K562 (cell line): ENCODE measurements at regions not wholly inside any gene's neighbourhood (a gene's known extent, or its start where the extent isn't known, plus 50 kb on each side); places are given as distances from the start of the nearest gene placed in this dataset.

Source experiments
- ATAC-seq: fragments of 200-7000 bp; cut with Tn5 transposase; 3 replicates; pipeline ENCODE4 v1.9.1; 2020; ENCODE audit warnings: moderate library complexity
- BruUV-seq: library from RNA; stranded (reverse); fragments of 400-500 nt; replicated peaks from 2 replicates; lab custom pipeline; 2021; lab: Mats Ljungman, UMichigan
- CTCF ChIA-PET: fragments of 300-600 bp; formaldehyde crosslinking; extraction: SDS; loops from one replicate; lab custom pipeline; 2021; ENCODE audit warnings: low intra/inter-chr PET ratio; lab: Yijun Ruan, JAX
- POLR2A ChIA-PET: fragments of 300-600, 350-650 bp; sonication (Branson Sonifier 250); formaldehyde crosslinking; extraction: SDS; loops from one replicate; lab custom pipeline; 2021; ENCODE audit warnings: antibody characterized with exemption, inconsistent platforms; lab: Yijun Ruan, JAX
- DNase-seq, 4 experiments: peaks; one replicate each; pipeline versions ENCODE4 v3.0.0 to v3.0.0-alpha.2; 2011 to 2018; ENCODE audit warnings: low spot score in 3 of 4, mixed read lengths in 3 of 4; ENCODE audit errors: extremely low read depth in 1 of 4
- FAIRE-seq: peaks from 2 replicates; lab custom pipeline; 2011; peaks lifted over from hg19 to GRCh38; lab: Jason Lieb, UNC
- H2AFZ ChIP-seq: 2 replicates; pipeline ENCODE4 v1.6.0; 2011; ENCODE audit warnings: low read depth, low read length, control low read depth, inconsistent platforms
- H3K27ac ChIP-seq: fragments of 200-600 bp; 3 replicates; pipeline ENCODE4 v1.8.0; 2011; ENCODE audit warnings: low read depth, mild to moderate bottlenecking, control low read depth, inconsistent platforms, low read length, moderate library complexity, mixed read lengths; ENCODE audit errors: extremely low read depth
- H3K27me3 ChIP-seq, 2 experiments: fragments of 300-600 bp in 1 of 2; 2 replicates in 1 of 2; 3 replicates in 1 of 2; pipeline versions ENCODE4 v1.6.0 to v1.8.0; 2011; ENCODE audit warnings: inconsistent platforms in 2 of 2, low read length in 2 of 2, mild to moderate bottlenecking in 1 of 2, mixed read lengths in 1 of 2, moderate library complexity in 1 of 2; ENCODE audit not compliant: control insufficient read depth in 2 of 2, insufficient read depth in 2 of 2
- H3K36me3 ChIP-seq: fragments of 300-600 bp; 3 replicates; pipeline ENCODE4 v1.8.0; 2011; ENCODE audit warnings: mild to moderate bottlenecking, low read length, inconsistent platforms; ENCODE audit not compliant: control insufficient read depth, insufficient read depth
- H3K4me1 ChIP-seq, 2 experiments: fragments of 200-600 bp in 1 of 2; replicated peaks in 1 of 2; 2 replicates in 1 of 2; 3 replicates in 1 of 2; pipeline versions ENCODE4 v1.5.1 to v1.8.0; 2011; ENCODE audit warnings: inconsistent platforms in 2 of 2, low read length in 2 of 2, mild to moderate bottlenecking in 1 of 2, mixed read lengths in 1 of 2, moderate library complexity in 1 of 2; ENCODE audit not compliant: control insufficient read depth in 2 of 2, insufficient read depth in 2 of 2
- H3K4me2 ChIP-seq: 2 replicates; pipeline ENCODE4 v1.6.1; 2011; ENCODE audit warnings: low read length, control low read depth, inconsistent platforms, mixed read lengths; ENCODE audit not compliant: insufficient read depth
- H3K4me3 ChIP-seq: fragments of 200-600 bp; sonication (generic), shearing (Covaris generic); 2 replicates; pipeline ENCODE4 v1.5.1; 2016; ENCODE audit warnings: control low read depth, inconsistent platforms
- H3K79me2 ChIP-seq: fragments of 200-600 bp; 3 replicates; pipeline ENCODE4 v1.8.0; 2011; ENCODE audit warnings: low read length, inconsistent platforms; ENCODE audit not compliant: control insufficient read depth, insufficient read depth
- H3K9ac ChIP-seq, 2 experiments: 2 replicates each; pipeline versions ENCODE4 v1.6.0 to v1.6.1; 2011; ENCODE audit warnings: low read depth in 2 of 2, low read length in 2 of 2, control low read depth in 1 of 2, inconsistent platforms in 1 of 2, mild to moderate bottlenecking in 1 of 2, mixed read lengths in 1 of 2; ENCODE audit not compliant: insufficient read depth in 1 of 2
- H3K9me1 ChIP-seq: one replicate; pipeline ENCODE4 v1.6.0; 2011; ENCODE audit warnings: inconsistent platforms, mild to moderate bottlenecking, low read length, moderate library complexity; ENCODE audit not compliant: control insufficient read depth, insufficient read depth
- H3K9me3 ChIP-seq: replicated peaks from 2 replicates; pipeline ENCODE4 v1.5.1; 2011; ENCODE audit warnings: low read depth, low read length, inconsistent platforms; ENCODE audit not compliant: control insufficient read depth, insufficient read depth
- H4K20me1 ChIP-seq: replicated peaks from 2 replicates; pipeline ENCODE4 v1.6.1; 2011; ENCODE audit warnings: low read length, inconsistent platforms, mixed read lengths; ENCODE audit not compliant: control insufficient read depth, insufficient read depth
- HDAC1 ChIP-seq, 2 experiments: fragments of 450-650 bp; IDR thresholded peaks; 2 replicates each; pipeline ENCODE4 v1.6.1; 2016 to 2017; ENCODE audit warnings: inconsistent platforms in 1 of 2, mild to moderate bottlenecking in 1 of 2, moderate library complexity in 1 of 2
- MYNN ChIP-seq, 2 experiments: sonication (generic); formaldehyde crosslinking in 1 of 2; IDR thresholded peaks; 2 replicates each; pipeline versions ENCODE4 v1.5.0 to v1.6.1; 2016 to 2020; ENCODE audit warnings: antibody characterized with exemption in 1 of 2, missing genetic modification reagents in 1 of 2
- NRF1 ChIP-seq, 2 experiments: fragments of 450-650 bp; IDR thresholded peaks in 1 of 2; conservative IDR thresholded peaks in 1 of 2; 2 replicates each; pipeline ENCODE4 v1.6.1; 2014; ENCODE audit warnings: mild to moderate bottlenecking in 2 of 2
- RBM15 ChIP-seq: fragments of 200-400 bp; formaldehyde crosslinking; IDR thresholded peaks from 2 replicates; pipeline ENCODE4 v1.6.1; 2018; ENCODE audit warnings: mild to moderate bottlenecking, low read length, moderate library complexity; ENCODE audit not compliant: insufficient read depth
- SRF ChIP-seq, 2 experiments: fragments of 250-450, 450-650 bp in 1 of 2; sonication (Bioruptor Pico) in 1 of 2; sonication (generic) in 1 of 2; formaldehyde crosslinking; IDR thresholded peaks; 2 replicates each; pipeline versions ENCODE4 v1.5.0 to v1.5.1; 2020 to 2022; ENCODE audit warnings: mild to moderate bottlenecking in 1 of 2, missing genetic modification reagents in 1 of 2
- ZC3H4 ChIP-seq: sonication (generic); formaldehyde crosslinking; IDR thresholded peaks from 2 replicates; pipeline ENCODE4 v1.9.0; 2021; ENCODE audit warnings: missing genetic modification reagents, borderline replicate concordance
- ZFPM2 ChIP-seq: fragments of 250-450 bp; sonication (Bioruptor Pico); IDR thresholded peaks from 2 replicates; pipeline ENCODE4 v1.5.1; 2022; ENCODE audit warnings: mild to moderate bottlenecking
- WGBS: fragments of 100-300 bp; shearing (Covaris generic); methylation state at CpG from one replicate; pipeline ENCODE4 v1.1.6; 2016; ENCODE audit warnings: low coverage, mixed read lengths; ENCODE audit not compliant: insufficient coverage; ENCODE audit errors: missing lambda C conversion rate; 5-methylcytosine and 5-hydroxymethylcytosine counted together
- in situ Hi-C: fragments of 300-500 bp; cut with MboI; formaldehyde crosslinking; loops from 4 replicates; pipeline ENCODE4 v1.15.0; 2018; ENCODE audit warnings: inconsistent platforms, mixed read lengths
- intact Hi-C: fragments of 100-400 bp; cut with micrococcal nuclease; formaldehyde crosslinking; loops from 2 replicates; pipeline ENCODE4 v1.14.2; 2022
- TF ChIP-seq, protein P1 (sequence below), 3 experiments: IDR thresholded peaks in 2 of 3; conservative IDR thresholded peaks in 1 of 3; 2 replicates each; pipeline ENCODE4 v1.5.1; 2011 to 2012; ENCODE audit warnings: low read length in 3 of 3, mild to moderate bottlenecking in 3 of 3, control low read depth in 2 of 3, improper control_type of control experiment in 1 of 3, inconsistent platforms in 1 of 3, low read depth in 1 of 3, mixed read lengths in 1 of 3, moderate library complexity in 1 of 3; ENCODE audit not compliant: insufficient read depth in 2 of 3

- intact Hi-C loops (no loop called here), in situ Hi-C loops (no loop called here)
- Histone ChIP-seq H3K9me1 (no peaks in the 10 kb centered on the region), H3K36me3 (no peaks in the 10 kb centered on the region), H3K4me3 (no peak overlapping the region), H3K79me2 (no peaks in the 10 kb centered on the region), H3K9me3 (no peaks in the 10 kb centered on the region), H3K9ac (no peak overlapping the region), H3K27me3 (no peaks in the 10 kb centered on the region; a peak in 1 of 5 replicates), H2AFZ (no peak overlapping the region), H3K4me2 (no peak overlapping the region), H3K4me1 (no peaks in the 10 kb centered on the region), H3K27ac (no peak overlapping the region), H4K20me1 (no peaks in the 10 kb centered on the region)
- TF ChIP-seq ZC3H4 (CRISPR knock-in tag) (no peak), NRF1 (conservative IDR thresholded peaks at IDR 0.05 in 1 of 2, IDR thresholded peaks at IDR 0.05 in 1 of 2) (no peak), MYNN (IDR thresholded peaks at IDR 0.05) (no peak), MYNN (CRISPR knock-in tag; IDR thresholded peaks at IDR 0.05) (no peak), HDAC1 (IDR thresholded peaks at IDR 0.05) (no peak), ZFPM2 (CRISPR knock-in tag) (no peak), SRF (CRISPR knock-in tag; IDR thresholded peaks at IDR 0.05) (no peak), RBM15 (no peak)
- TF ChIP-seq, protein P1, sequence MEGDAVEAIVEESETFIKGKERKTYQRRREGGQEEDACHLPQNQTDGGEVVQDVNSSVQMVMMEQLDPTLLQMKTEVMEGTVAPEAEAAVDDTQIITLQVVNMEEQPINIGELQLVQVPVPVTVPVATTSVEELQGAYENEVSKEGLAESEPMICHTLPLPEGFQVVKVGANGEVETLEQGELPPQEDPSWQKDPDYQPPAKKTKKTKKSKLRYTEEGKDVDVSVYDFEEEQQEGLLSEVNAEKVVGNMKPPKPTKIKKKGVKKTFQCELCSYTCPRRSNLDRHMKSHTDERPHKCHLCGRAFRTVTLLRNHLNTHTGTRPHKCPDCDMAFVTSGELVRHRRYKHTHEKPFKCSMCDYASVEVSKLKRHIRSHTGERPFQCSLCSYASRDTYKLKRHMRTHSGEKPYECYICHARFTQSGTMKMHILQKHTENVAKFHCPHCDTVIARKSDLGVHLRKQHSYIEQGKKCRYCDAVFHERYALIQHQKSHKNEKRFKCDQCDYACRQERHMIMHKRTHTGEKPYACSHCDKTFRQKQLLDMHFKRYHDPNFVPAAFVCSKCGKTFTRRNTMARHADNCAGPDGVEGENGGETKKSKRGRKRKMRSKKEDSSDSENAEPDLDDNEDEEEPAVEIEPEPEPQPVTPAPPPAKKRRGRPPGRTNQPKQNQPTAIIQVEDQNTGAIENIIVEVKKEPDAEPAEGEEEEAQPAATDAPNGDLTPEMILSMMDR (IDR thresholded peaks at IDR 0.05 in 2 of 3, conservative IDR thresholded peaks at IDR 0.05 in 1 of 3; ENCODE audit: insufficient read depth in 2 of 3, low read depth in 1 of 3, low read length in 3 of 3), result peak in 1 of 3 experiments; percentile 19; a peak in 1 of 6 replicates
- FAIRE-seq (no peak), ATAC-seq (no peak), DNase-seq (peak in 1 of 4 experiments; percentile 1)
- ChIA-PET CTCF (no interaction called here), POLR2A (no interaction called here)
- 0% methylated on average over 2 of the region's 2 CpGs for WGBS
- no TSS peak for BruUV-seq
Measured at GRCh38 chr9:108515856-108516255, 339.9 kb downstream of the ACTL7B start.
